Renal cortex interstitium (tissue), 11 donors: ENCODE measurements at regions not wholly inside any gene's neighbourhood (a gene's known extent, or its start where the extent isn't known, plus 50 kb on each side); places are given as distances from the start of the nearest gene placed in this dataset.

Source experiments
- DNase-seq, 11 donors: peaks; one replicate each; pipeline ENCODE4 v3.0.0-alpha.2; 2013; ENCODE audit warnings: low read depth in 9 of 11, low spot score in 4 of 11; ENCODE audit errors: extremely low read depth in 1 of 11

DNA sequence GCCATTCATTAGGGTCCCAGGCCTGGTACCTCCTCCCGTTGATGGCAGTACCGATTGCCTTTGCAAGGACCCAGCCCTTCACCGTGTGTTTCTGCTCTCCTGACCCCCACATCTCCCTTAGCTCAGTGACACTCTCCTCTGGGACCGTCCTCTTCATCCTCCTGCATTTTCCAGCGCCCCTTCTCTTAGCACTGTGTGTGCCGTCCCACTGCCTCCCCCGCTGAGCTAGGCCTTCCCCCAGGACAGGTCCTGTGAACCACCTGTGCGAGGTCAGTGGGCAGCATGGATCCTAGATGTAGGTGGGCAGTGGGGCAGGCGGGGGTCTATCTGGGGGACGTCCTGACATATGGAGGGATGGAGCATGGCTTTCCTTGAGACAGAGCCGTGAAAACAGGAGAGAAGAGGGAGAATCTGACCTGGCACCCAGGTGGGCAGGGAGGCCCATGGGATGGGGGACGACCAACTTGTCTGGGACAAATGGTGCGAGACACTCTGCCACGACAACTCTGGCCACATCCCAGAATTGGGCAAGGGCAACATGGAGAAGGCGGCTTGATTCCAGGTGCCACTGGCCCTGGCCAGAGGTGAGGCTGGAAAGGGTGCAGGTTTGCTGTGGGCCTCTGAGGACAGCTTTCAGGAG is 87.7 kb upstream of the ALDH1L1 start:
- DNase-seq, result no peak

DNA sequence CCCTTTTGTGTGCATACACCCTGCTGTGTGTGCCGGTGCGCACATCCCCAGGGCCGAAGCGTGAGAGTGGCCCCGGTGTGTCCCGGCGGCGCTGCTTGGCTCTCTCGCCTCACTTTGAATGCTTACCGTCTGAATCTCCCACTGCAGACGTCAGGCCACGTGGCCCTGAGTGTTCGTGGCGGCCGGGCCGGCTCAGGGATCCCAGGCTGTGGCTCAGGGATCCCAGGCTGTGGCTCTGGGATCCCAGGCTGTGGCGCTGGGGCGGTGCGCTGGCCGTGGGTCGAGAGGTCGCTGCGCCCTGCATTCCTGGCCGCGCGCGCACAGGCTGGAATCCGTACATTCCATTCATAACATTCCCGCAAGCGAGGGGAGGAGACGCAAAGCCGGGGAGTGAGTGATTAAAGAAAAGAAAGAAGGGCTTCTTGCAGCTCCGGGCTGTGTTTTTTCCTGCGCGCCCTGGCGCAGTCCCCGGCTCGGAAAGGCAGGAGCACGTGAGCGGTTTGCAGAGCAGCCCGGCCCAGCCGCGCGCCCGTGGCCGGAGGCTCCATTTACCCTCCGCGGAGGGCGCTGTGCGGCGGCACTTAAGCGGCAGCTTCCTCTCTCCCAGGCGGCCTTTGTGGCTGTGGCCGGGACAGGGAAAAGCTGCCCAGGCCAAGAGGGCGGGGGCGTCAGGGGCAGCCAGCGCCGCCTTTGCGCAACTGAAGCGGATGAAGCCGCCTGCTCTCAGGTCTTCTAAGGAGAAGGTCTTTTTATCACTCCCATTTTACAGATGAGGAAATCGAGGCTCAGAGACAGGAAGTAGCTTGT is 87.0 kb upstream of the ALDH1L1 start:
- peak; percentile 64 to 92 (median 77) for DNase-seq

DNA sequence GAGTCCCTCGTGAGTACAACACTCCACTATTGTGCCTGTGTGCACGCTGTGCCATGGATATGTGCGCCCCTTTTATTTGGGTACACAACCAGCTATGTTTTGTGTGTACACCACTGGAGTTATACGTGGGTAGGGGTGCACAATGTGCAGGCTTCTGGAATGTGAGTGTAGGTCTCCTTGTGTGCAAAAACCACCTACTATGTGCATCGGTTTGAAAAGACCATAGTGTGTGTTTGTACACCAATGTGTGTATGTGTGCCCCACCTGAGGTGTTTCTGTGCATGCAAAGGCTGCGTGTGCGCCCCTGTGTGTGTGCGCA is 86.4 kb upstream of the ALDH1L1 start:
- no peak for DNase-seq

DNA sequence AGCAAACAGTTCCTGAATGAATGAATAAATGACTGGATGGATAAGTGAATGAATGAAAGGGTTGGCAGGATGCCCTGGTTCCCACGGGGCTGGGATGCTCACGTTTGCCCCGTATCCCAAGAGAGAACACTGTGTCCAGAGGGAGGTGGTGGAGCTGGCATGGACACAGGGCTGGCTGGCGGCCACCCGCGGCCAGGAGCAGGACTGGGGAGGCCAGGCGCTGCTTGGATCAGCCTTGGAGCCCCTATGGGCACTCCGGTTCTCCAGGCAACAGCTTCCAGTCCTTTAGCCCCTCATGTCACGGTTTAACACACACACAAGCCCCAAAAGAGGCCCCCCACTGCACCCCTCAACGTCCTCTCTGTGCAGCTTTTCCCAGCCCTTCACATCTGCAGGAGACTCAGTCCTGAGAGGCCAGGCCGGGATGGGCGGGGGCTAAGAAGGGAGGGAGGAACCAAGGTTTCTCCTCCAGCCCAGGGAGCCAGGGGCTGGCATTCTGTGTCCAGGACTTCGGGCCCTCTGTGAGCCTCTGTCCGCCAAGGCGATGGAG is 86.0 kb upstream of the ALDH1L1 start:
- DNase-seq, result no peak

DNA sequence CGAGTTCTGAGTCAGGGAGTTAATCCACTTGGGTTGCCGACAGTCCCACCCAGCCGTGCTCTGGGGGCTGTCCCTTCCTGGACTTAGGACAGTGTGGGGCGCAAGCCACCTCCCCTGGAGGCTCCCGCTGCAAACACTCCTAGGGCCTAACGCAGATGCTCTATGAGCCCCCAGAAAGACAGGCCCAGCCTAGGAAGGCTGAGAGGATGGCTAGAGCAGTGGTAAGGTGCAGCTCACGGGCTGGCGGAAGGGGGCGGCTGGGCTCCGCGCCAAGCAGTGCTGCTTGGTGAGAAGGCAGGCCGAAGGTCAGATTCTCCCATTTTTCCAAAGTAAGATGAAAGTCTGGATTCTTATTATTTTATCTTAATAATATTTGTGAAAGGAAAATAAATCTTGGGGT is 84.6 kb upstream of the ALDH1L1 start:
- no peak for DNase-seq

DNA sequence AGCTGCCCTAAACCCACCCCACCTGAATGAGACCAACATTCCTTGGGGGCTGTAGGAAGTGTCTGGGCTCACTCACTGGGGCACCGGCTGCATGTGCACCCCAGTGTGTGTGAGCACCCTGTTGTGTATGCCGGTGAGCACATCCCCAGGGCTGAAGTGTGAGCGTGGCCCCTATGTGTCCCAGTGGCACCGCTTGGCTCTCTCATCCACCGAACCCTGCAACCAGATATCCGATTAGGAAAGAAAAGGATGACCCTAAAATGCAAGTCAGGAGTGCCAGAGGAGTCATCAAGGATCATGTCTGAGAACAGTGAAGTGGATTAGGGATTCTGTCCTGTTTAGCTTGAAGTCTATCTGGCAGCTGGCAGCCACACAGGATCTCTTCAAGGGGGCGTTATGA is 84.0 kb upstream of the ALDH1L1 start:
- DNase-seq, result no peak

DNA sequence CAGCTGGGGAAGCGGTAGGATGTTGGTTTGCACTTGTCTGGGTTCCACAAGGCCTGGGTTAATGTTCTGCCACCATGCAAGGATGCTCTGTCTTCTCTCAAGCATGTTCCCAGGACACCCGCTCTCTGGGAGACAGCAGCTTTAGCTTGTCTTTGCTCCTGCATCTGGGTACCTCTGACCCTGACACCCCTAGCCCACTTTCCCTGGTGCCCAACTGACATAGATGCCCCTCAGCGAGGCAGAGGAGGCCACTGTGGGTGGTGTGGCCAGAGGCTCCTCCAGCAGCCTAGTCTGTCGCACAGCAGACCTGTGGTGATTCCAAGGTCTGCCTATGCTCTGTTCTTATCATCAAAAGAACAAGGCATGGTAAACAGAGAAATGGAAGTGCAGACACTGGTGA is 83.6 kb upstream of the ALDH1L1 start:
- no peak for DNase-seq

DNA sequence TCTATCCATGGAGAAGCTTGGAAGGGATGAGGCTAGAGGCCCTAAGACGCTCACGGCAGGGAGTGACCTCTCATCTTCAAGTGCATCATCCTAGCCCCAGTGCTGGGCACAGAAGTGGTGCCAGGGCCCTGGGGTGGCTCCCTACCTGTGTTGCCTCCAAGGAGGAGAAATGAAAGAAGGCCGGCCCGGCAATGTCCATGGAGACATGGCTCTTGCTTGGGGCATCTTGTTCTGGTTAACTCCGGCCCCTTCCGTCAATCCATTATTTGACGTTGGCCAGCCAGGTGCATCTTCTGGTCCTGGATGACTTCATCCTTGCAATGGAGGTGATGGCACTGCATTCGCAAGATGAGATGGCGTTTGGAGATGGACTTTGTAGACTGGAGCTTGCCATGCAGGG is 83.2 kb upstream of the ALDH1L1 start:
- no peak for DNase-seq

DNA sequence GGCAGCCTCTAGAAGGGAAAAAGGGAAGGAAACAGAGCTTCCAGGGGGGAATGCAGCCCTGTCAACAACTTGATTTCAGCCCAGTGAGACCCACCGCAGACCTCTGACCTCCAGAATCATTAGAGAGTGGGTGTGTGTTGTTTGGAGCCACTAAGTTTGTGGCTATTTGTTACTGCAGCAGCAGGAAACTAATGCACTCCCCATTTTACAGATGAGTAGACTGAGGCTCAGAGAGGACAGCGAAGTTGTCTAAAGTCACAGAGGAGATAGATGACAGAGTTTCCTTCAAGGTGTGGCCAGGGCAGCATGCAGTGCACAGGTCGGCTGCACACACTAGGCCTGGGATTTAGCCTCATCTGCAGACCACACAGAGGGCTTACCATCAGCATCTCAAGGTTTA is 81.8 kb upstream of the ALDH1L1 start:
- no peak for DNase-seq

DNA sequence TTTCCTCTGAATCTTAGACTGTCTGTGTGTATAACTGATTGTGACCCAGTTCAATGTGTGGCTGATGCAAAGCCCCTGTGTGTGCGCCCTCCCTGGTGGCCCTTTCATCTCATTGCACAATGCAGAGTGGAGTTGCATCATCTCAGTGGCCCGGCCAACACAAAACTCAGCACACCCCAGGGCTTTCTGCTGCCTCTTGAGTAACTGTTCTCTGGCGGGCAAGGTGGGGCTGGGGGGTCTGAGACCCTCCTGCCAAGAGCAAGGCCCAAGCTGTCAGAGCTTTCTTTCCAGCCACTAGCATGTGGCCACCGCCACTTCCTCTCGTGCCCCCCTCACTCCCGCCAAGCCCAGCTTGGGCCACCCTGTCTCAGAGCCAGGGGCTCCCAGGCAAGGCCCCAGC is 80.7 kb upstream of the ALDH1L1 start:
- DNase-seq, result no peak

DNA sequence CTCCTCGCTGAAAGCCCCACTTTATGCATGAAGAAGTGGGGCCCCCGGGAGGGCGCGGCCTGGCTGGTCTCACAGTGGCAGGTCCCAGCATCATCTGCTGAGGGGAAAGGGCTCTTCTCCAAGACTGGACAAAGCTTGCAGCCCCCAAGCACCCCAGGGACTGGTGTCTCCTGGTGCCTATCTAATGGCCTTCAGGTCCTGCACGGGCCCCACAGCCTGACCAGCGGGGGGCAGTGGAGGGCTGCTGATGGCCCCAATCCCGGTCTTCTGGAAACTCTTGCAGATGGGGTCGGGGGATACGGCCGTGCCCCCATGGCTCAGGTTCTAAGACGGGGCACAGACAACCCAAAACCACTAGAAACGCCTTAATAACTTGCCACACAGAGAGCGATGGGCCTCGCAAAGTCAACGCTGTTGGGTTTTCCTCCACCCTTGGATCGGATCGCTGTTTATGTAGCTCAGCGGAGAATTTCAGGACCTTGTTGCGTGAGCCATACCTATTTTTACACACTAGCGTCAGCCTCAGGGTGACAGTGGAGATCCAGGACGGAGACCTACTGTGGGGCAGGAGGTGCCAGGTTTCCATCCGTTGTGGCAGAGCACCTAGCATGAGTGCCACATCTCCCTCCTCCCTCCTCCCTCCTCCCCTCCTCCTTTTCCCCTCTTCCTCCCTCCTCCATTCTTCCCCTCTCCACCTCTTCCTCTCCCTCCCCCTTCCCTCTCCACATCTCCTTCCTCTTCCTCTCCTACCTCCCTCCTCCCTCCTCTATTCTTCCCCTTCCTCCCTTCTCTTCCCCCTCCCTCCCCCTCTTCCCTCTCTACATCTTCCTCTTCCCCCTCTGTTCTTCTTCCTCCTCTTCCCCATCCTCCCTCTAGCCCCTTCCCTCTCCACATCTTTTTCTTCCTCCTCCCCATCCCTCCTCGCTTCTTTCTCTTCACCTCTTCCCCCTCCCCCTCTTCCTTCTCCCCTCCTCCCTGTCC is 79.3 kb upstream of the ALDH1L1 start:
- DNase-seq, result no peak

DNA sequence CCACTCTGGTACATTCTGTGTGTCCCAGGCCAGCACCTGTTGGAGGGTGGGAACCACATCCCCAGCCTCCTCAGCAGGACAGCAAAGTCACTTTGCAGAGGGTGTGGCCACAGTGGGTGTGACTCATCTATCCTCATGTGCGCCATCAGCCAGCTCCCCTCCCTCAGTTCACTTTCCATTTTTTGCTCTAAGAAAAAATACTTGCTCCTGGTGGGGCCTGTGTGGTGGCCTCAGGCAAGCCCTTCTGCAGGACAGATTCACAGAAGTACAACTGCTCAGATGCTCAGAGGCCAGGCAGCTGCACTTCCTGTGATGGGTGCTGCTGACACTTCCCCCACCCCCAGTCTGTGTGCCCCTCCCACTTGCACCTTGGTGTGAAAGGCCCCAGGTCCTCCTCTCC is 78.3 kb upstream of the ALDH1L1 start:
- DNase-seq, result no peak

DNA sequence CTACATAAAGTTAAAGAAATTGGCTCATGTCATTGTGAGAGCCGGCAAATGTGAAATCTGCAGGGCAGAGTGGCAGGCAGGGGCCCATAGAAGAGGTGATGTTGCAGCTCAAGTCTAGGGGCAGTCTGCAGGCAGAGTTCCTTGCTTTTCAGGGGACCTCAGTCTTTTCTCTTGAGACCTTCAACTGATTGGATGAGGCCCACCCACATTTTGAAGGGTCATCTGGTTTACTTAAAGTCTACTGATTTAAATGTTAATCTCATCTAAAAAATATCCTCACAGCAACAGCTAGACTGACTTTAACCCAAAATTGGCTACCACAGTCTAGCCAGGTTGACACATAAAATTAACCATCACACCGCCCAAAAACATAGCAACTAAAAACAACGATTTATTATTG is 77.6 kb upstream of the ALDH1L1 start:
- DNase-seq, result no peak

DNA sequence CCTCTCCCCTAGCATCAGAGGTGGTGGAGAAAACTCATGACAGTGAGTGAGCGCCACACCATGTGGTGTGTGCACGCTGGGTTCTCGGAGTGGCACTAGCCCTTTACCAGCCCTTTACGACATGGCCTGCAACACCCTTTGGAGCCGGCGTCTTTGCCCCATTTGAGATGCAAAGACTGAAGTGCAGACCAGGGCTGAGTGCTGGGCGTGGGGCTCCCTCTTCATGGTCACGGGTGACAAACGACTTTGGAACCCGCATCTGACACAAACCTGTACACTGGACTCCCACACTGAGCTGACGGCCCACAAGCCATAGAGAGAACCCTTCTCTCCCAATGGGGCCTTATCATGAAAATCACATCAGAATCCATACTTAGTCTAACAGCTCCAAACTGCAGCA is 76.8 kb upstream of the ALDH1L1 start:
- DNase-seq, result no peak

DNA sequence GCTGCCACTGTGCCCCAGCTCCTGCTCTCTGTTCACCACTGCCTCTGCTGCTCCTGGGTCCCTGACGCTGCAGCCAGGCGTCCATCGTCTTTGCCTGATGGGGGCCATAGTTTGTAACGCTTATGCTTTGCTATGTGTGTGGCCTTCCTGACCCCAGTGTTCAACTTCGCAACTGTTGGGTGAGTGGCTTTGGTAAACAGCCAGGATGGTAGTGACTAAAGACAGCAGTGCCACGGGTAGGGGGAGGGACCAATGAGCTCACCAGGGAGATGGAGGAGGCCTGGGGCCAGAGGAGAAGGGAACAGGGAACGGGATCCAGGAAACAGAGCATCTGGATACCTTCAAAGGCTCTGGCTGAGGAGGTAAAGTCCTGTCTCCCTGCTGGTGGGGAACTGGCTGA is 75.9 kb upstream of the ALDH1L1 start:
- no peak for DNase-seq

DNA sequence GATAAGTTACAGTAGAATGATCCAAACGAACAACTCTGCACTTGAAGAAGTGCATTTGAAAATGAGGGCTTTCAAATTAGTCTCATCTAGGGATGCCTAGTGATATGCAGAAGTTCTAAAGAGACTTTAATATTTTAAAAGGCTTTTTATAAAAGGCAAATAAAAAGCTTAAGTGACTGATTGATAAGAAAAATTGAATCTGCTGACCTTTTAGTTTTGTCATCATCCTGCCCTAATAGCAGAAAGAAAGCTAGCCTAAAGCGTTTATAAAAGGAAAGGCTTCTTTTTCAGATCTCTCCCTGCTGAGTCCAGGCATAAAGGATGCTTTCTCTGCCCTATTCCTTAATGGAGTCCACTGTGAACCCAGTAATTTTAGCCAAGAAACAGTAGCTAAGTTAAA is 72.7 kb upstream of the ALDH1L1 start:
- DNase-seq, result no peak

DNA sequence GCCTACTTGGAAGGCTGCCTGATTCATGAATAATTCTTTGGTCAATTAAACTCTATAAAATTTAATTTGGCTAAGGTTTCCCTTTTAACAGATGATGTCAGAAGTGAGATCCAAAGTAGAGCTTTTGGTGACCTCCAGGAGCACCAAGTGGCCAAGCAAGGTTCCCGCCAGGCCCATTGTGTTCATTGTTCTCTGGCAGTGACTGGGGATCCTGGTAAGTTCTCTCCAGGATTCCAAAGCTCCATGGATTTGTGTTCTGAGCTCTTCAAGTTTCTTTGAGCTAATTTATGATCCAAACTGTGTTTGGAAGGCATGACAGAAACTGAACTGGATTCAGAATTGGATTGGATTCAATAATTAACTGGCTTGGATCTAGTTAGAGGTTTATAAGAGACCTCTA is 72.0 kb upstream of the ALDH1L1 start:
- DNase-seq, result no peak

DNA sequence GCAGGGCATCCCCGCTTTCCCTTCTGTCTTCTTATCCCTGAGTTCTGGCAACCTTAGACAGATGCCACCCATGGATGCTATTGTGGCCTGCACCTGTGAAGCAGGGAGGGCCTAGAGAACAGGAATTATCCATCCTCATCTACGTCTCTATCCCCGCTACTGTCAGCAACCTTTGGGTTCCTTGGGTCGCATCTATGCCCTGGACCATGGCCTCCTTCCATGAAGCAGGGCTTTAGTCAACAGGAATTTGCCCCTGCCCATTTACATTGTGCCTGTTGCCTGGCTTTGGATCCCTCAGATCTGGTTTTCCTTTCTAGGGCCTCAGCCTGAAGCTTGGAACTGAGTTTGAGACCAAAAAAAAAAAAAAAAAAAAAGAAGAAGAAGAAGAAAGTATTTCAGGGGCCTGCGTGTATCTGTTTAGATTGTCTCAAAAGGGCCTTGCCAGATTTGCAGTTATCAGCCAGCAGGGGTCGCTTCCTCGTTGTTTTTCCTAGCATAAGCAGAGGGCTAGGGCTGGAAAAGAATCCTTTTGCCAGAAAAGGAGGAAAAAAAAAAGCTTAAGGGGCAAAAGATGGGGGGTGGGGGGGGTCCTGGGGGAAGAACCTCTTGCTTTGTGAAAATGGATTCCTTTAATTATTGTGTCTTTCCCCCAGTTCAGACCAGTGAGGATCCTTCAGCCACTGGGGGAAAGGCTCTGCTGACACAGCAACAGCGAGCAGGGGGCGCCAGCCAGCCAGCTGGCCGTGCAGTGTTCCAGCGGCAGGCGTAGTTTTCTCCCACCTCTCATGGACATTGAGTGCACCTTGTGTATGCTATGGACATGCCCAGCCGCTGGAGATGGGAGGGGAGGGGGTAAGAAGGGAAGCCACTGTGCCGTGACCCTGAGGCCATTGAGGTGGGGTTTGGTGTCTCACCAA is 65.7 kb upstream of the ALDH1L1 start:
- peak in 5 of 11 donors; percentile 45 to 62 (median 54) for DNase-seq
